Panc1 (cell line): ENCODE measurements at regions not wholly inside any gene's neighbourhood (a gene's known extent, or its start where the extent isn't known, plus 50 kb on each side); places are given as distances from the start of the nearest gene placed in this dataset.

Source experiments
- ATAC-seq: fragments of 200-7000 bp; cut with Tn5 transposase; 2 replicates; pipeline ENCODE4 v1.9.1; 2020; ENCODE audit warnings: mild to moderate bottlenecking, moderate library complexity
- BruUV-seq: library from RNA; stranded (reverse); fragments of 400-500 nt; replicated peaks from 2 replicates; lab custom pipeline; 2021; lab: Mats Ljungman, UMichigan
- CTCF ChIA-PET: fragments of 300-600 bp; sonication (Branson Sonifier 250); formaldehyde crosslinking; loops from one replicate; lab custom pipeline; 2022; ENCODE audit warnings: antibody characterized with exemption; lab: Charles Lee
- POLR2A ChIA-PET: fragments of 300-600 bp; sonication (Branson Sonifier 250); formaldehyde crosslinking; loops from one replicate; lab custom pipeline; 2022; ENCODE audit warnings: antibody characterized with exemption; lab: Charles Lee
- DNase-seq: peaks from one replicate; pipeline ENCODE4 v3.0.0-alpha.2; 2010; ENCODE audit warnings: low read depth, low spot score
- H3K27ac ChIP-seq: 2 replicates; pipeline ENCODE4 v1.5.1; 2011; ENCODE audit warnings: mild to moderate bottlenecking, low read length, inconsistent platforms
- H3K27me3 ChIP-seq: fragments of 200-500 bp; sonication (Bioruptor generic); 2 replicates; pipeline ENCODE4 v1.6.0; 2014; ENCODE audit warnings: low read length, inconsistent platforms; ENCODE audit not compliant: control insufficient read depth, insufficient read depth
- H3K36me3 ChIP-seq: fragments of 200-500 bp; sonication (Bioruptor generic); 2 replicates; pipeline ENCODE4 v1.5.1; 2014; ENCODE audit warnings: inconsistent platforms, mild to moderate bottlenecking, low read length, moderate library complexity; ENCODE audit not compliant: control insufficient read depth, insufficient read depth
- H3K4me1 ChIP-seq: 2 replicates; pipeline ENCODE4 v1.5.1; 2011; ENCODE audit warnings: inconsistent platforms, mild to moderate bottlenecking, low read length, moderate library complexity; ENCODE audit not compliant: control insufficient read depth, insufficient read depth
- H3K4me3 ChIP-seq, 2 experiments: 2 replicates each; pipeline ENCODE4 v1.5.1; 2011 to 2012; ENCODE audit warnings: low read depth in 2 of 2, low read length in 2 of 2, mild to moderate bottlenecking in 2 of 2, inconsistent platforms in 1 of 2, moderate library complexity in 1 of 2
- H3K9me3 ChIP-seq: fragments of 200-500 bp; sonication (Bioruptor generic); 2 replicates; pipeline ENCODE4 v1.5.1; 2014; ENCODE audit warnings: low read depth, mild to moderate bottlenecking, inconsistent platforms, low read length, moderate library complexity; ENCODE audit not compliant: control insufficient read depth, insufficient read depth
- CTCF ChIP-seq: fragments of 450-650 bp; IDR thresholded peaks from 2 replicates; pipeline ENCODE4 v1.5.1; 2017; ENCODE audit warnings: mild to moderate bottlenecking
- POLR2AphosphoS5 ChIP-seq: IDR thresholded peaks from 2 replicates; pipeline ENCODE4 v1.6.1; 2012; ENCODE audit warnings: mild to moderate bottlenecking, low read depth, low read length, moderate library complexity
- SIN3A ChIP-seq: IDR thresholded peaks from 2 replicates; pipeline ENCODE4 v1.6.1; 2012; ENCODE audit warnings: low read depth, mild to moderate bottlenecking, low read length, moderate library complexity, borderline replicate concordance; ENCODE audit not compliant: insufficient read depth
- TCF7L2 ChIP-seq: IDR thresholded peaks from 2 replicates; pipeline ENCODE4 v1.6.1; 2011; ENCODE audit warnings: mild to moderate bottlenecking, low read depth, low read length, inconsistent platforms
- in situ Hi-C: cut with HindIII; loops from 2 replicates; pipeline ENCODE4 v1.10.0; 2016; ENCODE audit warnings: low sequenced_read_pairs, low pct_unique_long_range_greater_than_20kb
- intact Hi-C: fragments of 100-400 bp; cut with micrococcal nuclease; formaldehyde crosslinking; loops from one replicate; pipeline ENCODE4 v1.10.0; 2022; ENCODE audit not compliant: unreplicated experiment
- TF ChIP-seq, protein P1 (sequence below), 2 experiments: IDR thresholded peaks; 2 replicates each; pipeline ENCODE4 v1.6.1; 2011 to 2012; ENCODE audit warnings: low read depth in 2 of 2, control low read depth in 1 of 2, low read length in 1 of 2, mild to moderate bottlenecking in 1 of 2, moderate library complexity in 1 of 2; ENCODE audit not compliant: insufficient read depth in 1 of 2

GRCh38 chr13:106794117-106794516 is 226.2 kb upstream of the ARGLU1 start:
- intact Hi-C loops: no loop called here

GRCh38 chr13:106789911-106790310 is 222.0 kb upstream of the ARGLU1 start:
- Histone ChIP-seq H3K9me3 (no peaks in the 10 kb centered on the region), H3K4me3 (no peak overlapping the region), H3K4me1 (no peaks in the 10 kb centered on the region), H3K36me3 (no peaks in the 10 kb centered on the region), H3K27me3 (no peaks in the 10 kb centered on the region), H3K27ac (no peak overlapping the region)
- no peak for ATAC-seq
- no peak for DNase-seq
- ChIA-PET CTCF (no interaction called here), POLR2A (no interaction called here)
- BruUV-seq: no TSS peak
- intact Hi-C loops: no loop called here
- TF ChIP-seq POLR2AphosphoS5 (no peak), SIN3A (no peak), TCF7L2 (no peak), CTCF (no peak)
- TF ChIP-seq, protein P1, sequence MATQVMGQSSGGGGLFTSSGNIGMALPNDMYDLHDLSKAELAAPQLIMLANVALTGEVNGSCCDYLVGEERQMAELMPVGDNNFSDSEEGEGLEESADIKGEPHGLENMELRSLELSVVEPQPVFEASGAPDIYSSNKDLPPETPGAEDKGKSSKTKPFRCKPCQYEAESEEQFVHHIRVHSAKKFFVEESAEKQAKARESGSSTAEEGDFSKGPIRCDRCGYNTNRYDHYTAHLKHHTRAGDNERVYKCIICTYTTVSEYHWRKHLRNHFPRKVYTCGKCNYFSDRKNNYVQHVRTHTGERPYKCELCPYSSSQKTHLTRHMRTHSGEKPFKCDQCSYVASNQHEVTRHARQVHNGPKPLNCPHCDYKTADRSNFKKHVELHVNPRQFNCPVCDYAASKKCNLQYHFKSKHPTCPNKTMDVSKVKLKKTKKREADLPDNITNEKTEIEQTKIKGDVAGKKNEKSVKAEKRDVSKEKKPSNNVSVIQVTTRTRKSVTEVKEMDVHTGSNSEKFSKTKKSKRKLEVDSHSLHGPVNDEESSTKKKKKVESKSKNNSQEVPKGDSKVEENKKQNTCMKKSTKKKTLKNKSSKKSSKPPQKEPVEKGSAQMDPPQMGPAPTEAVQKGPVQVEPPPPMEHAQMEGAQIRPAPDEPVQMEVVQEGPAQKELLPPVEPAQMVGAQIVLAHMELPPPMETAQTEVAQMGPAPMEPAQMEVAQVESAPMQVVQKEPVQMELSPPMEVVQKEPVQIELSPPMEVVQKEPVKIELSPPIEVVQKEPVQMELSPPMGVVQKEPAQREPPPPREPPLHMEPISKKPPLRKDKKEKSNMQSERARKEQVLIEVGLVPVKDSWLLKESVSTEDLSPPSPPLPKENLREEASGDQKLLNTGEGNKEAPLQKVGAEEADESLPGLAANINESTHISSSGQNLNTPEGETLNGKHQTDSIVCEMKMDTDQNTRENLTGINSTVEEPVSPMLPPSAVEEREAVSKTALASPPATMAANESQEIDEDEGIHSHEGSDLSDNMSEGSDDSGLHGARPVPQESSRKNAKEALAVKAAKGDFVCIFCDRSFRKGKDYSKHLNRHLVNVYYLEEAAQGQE (IDR thresholded peaks at IDR 0.05; ENCODE audit: insufficient read depth in 1 of 2, low read depth in 2 of 2, low read length in 1 of 2): no peak
- in situ Hi-C loops: no loop called here

More at GRCh38 chr13:106794117-106794516, 226.2 kb upstream of the ARGLU1 start:
- ChIA-PET CTCF (no interaction called here), POLR2A (no interaction called here)
- TF ChIP-seq POLR2AphosphoS5 (no peak), SIN3A (no peak), CTCF (no peak), TCF7L2 (no peak)
- TF ChIP-seq, protein P1 (IDR thresholded peaks at IDR 0.05; ENCODE audit: insufficient read depth in 1 of 2, low read depth in 2 of 2, low read length in 1 of 2): no peak
- no TSS peak for BruUV-seq
- H3K9me3 ChIP-seq: no peaks in the 10 kb centered on the region
- no peaks in the 10 kb centered on the region for H3K4me1 ChIP-seq
- H3K27me3 ChIP-seq: no peaks in the 10 kb centered on the region
- ATAC-seq: no peak
- in situ Hi-C loops: no loop called here
- DNase-seq: no peak
- no peak overlapping the region for H3K4me3 ChIP-seq
- no peaks in the 10 kb centered on the region for H3K36me3 ChIP-seq
- H3K27ac ChIP-seq: no peak overlapping the region
